Thyroid gland (tissue), 4 donors: ENCODE measurements at regions not wholly inside any gene's neighbourhood (a gene's known extent, or its start where the extent isn't known, plus 50 kb on each side); places are given as distances from the start of the nearest gene placed in this dataset.

Experiments
- POLR2A ChIP-seq, 2 donors: fragments of 450-650 bp; IDR thresholded peaks; one replicate each; pipeline ENCODE4 v1.6.1; 2017; ENCODE audit warnings: antibody characterized with exemption in 2 of 2, mild to moderate bottlenecking in 2 of 2, moderate library complexity in 1 of 2
- TF ChIP-seq, protein P1 (sequence below), 6 experiments: fragments of 200-600 bp in 3 of 6; fragments of 450-650 bp in 3 of 6; sonication (generic) in 3 of 6; IDR thresholded peaks; one replicate each; pipeline ENCODE4 v1.5.1; 2016 to 2019; ENCODE audit warnings: antibody characterized with exemption in 6 of 6, mild to moderate bottlenecking in 2 of 6, inconsistent platforms in 1 of 6, moderate library complexity in 1 of 6

DNA sequence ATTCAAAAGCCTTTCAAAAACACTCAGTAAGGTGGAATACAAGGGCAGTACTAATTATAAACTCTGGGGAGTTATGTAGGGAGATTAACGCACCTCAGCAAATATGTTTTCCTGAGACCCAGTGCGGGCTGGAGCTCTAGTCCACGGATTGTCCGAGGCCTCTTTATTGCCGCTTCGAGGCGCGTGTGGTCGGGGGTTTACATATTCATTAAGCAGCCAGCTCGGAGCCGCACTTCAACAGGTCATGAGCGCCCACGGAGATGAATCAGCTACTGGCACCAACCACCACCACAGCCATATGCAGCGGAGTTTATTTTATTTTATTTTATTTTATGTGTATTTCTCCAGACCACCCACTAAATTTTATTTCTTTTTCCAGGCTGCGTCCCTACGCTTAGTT lies 195.9 kb upstream of the ADARB2 start:
- TF ChIP-seq, protein P1, sequence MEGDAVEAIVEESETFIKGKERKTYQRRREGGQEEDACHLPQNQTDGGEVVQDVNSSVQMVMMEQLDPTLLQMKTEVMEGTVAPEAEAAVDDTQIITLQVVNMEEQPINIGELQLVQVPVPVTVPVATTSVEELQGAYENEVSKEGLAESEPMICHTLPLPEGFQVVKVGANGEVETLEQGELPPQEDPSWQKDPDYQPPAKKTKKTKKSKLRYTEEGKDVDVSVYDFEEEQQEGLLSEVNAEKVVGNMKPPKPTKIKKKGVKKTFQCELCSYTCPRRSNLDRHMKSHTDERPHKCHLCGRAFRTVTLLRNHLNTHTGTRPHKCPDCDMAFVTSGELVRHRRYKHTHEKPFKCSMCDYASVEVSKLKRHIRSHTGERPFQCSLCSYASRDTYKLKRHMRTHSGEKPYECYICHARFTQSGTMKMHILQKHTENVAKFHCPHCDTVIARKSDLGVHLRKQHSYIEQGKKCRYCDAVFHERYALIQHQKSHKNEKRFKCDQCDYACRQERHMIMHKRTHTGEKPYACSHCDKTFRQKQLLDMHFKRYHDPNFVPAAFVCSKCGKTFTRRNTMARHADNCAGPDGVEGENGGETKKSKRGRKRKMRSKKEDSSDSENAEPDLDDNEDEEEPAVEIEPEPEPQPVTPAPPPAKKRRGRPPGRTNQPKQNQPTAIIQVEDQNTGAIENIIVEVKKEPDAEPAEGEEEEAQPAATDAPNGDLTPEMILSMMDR (IDR thresholded peaks at IDR 0.05): no peak
- no peak for TF ChIP-seq POLR2A (IDR thresholded peaks at IDR 0.05)
